ENCODE measurements at regions not wholly inside any gene's neighbourhood (a gene's known extent, or its start where the extent isn't known, plus 50 kb on each side); places are given as distances from the start of the nearest gene placed in this dataset.

GRCh38 chr3:84906065-84906464, 52.7 kb upstream of the CADM2 start:
- H3K9me3 ChIP-seq, result no peaks in the 10 kb centered on the region
- no peaks in the 10 kb centered on the region for H3K27me3 ChIP-seq
- DNase-seq, result no peak
- H3K36me3 ChIP-seq, result no peaks in the 10 kb centered on the region
- TF ChIP-seq, protein P1, sequence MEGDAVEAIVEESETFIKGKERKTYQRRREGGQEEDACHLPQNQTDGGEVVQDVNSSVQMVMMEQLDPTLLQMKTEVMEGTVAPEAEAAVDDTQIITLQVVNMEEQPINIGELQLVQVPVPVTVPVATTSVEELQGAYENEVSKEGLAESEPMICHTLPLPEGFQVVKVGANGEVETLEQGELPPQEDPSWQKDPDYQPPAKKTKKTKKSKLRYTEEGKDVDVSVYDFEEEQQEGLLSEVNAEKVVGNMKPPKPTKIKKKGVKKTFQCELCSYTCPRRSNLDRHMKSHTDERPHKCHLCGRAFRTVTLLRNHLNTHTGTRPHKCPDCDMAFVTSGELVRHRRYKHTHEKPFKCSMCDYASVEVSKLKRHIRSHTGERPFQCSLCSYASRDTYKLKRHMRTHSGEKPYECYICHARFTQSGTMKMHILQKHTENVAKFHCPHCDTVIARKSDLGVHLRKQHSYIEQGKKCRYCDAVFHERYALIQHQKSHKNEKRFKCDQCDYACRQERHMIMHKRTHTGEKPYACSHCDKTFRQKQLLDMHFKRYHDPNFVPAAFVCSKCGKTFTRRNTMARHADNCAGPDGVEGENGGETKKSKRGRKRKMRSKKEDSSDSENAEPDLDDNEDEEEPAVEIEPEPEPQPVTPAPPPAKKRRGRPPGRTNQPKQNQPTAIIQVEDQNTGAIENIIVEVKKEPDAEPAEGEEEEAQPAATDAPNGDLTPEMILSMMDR (IDR thresholded peaks at IDR 0.05; ENCODE audit: low read depth, low read length), result no peak
- H3K4me1 ChIP-seq, result no peaks in the 10 kb centered on the region
- H3K4me3 ChIP-seq (ENCODE audit: low read depth, low read length), result no peak overlapping the region

All from BE2C (cell line).